ENCODE measurements at regions not wholly inside any gene's neighbourhood (a gene's known extent, or its start where the extent isn't known, plus 50 kb on each side); places are given as distances from the start of the nearest gene placed in this dataset.
A peak's percentile ranks its signal among the peaks of the same experiment; 100 is the strongest.

- no peak for TF ChIP-seq CTCF (IDR thresholded peaks at IDR 0.05; ENCODE audit: insufficient read depth, low read depth, low read length, missing control alignments)
- DNase-seq (ENCODE audit: low read depth), result peak; percentile 95
- H3K4me3 ChIP-seq (ENCODE audit: low read length), result no peak overlapping the region
These were observed 701.5 kb upstream of the MEF2C start for GRCh38 chr5:89584339-89584956.

- no peak for TF ChIP-seq CTCF (IDR thresholded peaks at IDR 0.05; ENCODE audit: insufficient read depth, low read depth, low read length, missing control alignments)
- H3K4me3 ChIP-seq (ENCODE audit: low read length), result no peak overlapping the region
- no peak for DNase-seq (ENCODE audit: low read depth)
These were observed 700.5 kb upstream of the MEF2C start for GRCh38 chr5:89583534-89583933.

GRCh38 chr5:89582768-89583339, 699.9 kb upstream of the MEF2C start:
- TF ChIP-seq CTCF (IDR thresholded peaks at IDR 0.05; ENCODE audit: insufficient read depth, low read depth, low read length, missing control alignments), result no peak
- DNase-seq (ENCODE audit: low read depth), result peak; percentile 74
- H3K4me3 ChIP-seq (ENCODE audit: low read length), result no peak overlapping the region

GRCh38 chr5:89580976-89581375, 698.0 kb upstream of the MEF2C start:
- TF ChIP-seq CTCF (IDR thresholded peaks at IDR 0.05; ENCODE audit: insufficient read depth, low read depth, low read length, missing control alignments), result no peak
- no peak for DNase-seq (ENCODE audit: low read depth)

GRCh38 chr5:89575319-89575718, 692.3 kb upstream of the MEF2C start:
- no peak for DNase-seq (ENCODE audit: low read depth)
- no peak overlapping the region for H3K4me3 ChIP-seq (ENCODE audit: low read length)
- TF ChIP-seq CTCF (IDR thresholded peaks at IDR 0.05; ENCODE audit: insufficient read depth, low read depth, low read length, missing control alignments), result no peak

More at GRCh38 chr5:89580976-89581375, 698.0 kb upstream of the MEF2C start:
- H3K4me3 ChIP-seq (ENCODE audit: low read length), result no peak overlapping the region

GRCh38 chr5:89573345-89573744, 690.4 kb upstream of the MEF2C start:
- DNase-seq (ENCODE audit: low read depth), result no peak
- no peak for TF ChIP-seq CTCF (IDR thresholded peaks at IDR 0.05; ENCODE audit: insufficient read depth, low read depth, low read length, missing control alignments)

GRCh38 chr5:89572696-89573095, 689.7 kb upstream of the MEF2C start:
- peak; percentile 10 for DNase-seq (ENCODE audit: low read depth)
- TF ChIP-seq CTCF (IDR thresholded peaks at IDR 0.05; ENCODE audit: insufficient read depth, low read depth, low read length, missing control alignments), result no peak
- H3K4me3 ChIP-seq (ENCODE audit: low read length), result no peak overlapping the region

More at GRCh38 chr5:89573345-89573744, 690.4 kb upstream of the MEF2C start:
- no peak overlapping the region for H3K4me3 ChIP-seq (ENCODE audit: low read length)
